ENCODE measurements at regions not wholly inside any gene's neighbourhood (a gene's known extent, or its start where the extent isn't known, plus 50 kb on each side); places are given as distances from the start of the nearest gene placed in this dataset.
"Not testable (repeated sequence)": the region's sequence is repeated elsewhere in the genome, so short reads cannot be mapped to it uniquely, and the experiment has no call there.

DNA sequence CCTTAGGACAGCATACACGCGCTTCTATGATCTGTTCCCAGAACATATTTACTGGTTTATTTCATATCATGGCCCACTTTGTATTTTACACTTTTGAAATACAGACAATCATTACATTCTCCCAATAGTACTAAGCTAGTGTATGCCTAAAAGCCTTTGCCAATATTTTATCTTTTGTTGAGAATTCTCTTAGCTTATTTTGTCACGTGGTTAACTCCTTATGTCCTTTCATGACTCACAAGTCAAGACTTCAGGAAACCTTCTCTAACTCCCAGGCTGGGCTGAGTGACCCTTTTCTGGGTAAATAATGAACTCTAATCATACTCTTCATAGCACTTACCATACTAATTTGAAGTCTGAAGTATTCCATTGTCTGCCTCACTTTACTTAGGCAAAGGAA, 444.8 kb downstream of the ZNF33B start:
- DNase-seq (ENCODE audit: low read depth in 4 of 4, low spot score in 2 of 4) = not testable (repeated sequence)

DNA sequence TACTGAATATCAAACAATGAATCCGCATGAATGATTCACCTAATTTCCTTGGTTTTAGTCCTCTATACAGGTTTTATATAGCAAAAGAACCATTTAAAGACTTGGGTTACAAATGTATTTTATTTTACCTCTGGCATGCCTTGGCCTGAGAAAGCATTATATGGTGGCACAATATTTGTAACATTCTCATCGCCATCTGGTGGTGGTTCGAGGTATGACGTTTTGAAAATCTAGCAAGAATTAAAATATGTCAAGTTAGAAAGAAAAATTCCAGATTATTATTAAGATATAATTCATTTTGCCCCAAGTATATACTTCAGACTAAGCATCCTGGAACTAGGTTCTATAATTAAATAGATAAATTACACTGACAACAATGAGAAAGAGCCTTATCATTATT, 445.9 kb downstream of the ZNF33B start:
- DNase-seq (ENCODE audit: low read depth in 4 of 4, low spot score in 2 of 4) = not testable (repeated sequence)

DNA sequence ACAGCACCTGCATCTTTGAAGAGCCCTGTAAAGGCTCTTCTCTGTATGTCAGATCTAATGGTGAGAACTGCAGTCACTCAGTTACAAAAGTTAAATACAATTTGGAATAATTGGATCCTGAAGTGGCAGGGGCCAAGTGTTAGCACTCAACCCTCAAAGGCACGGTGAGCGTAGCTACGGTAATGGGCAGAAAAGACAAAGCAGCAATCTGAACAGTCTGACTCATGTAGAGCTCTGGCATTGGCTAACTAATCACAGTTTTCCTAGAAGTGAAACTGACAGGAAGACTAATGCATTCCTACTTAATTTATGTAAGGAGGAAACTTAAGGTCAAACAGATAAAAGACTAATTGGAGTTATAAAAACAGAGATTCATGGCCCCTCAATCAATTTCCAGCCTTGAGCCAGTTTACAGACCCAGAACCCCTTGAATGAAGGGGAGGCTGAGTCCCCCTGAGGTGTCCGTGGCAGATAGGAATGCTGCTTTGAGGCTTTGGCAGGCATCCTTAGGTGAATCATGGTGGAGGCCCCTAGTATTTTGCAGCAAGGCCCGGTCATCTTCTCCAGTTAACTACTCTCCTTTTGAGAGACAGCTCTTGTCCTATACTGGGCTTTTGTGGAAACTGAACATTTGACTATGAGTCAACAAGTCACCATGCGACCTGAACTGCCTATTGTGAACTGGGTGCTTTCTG, 450.7 kb downstream of the ZNF33B start:
- DNase-seq (ENCODE audit: low read depth in 4 of 4, low spot score in 2 of 4) = not testable (repeated sequence)

DNA sequence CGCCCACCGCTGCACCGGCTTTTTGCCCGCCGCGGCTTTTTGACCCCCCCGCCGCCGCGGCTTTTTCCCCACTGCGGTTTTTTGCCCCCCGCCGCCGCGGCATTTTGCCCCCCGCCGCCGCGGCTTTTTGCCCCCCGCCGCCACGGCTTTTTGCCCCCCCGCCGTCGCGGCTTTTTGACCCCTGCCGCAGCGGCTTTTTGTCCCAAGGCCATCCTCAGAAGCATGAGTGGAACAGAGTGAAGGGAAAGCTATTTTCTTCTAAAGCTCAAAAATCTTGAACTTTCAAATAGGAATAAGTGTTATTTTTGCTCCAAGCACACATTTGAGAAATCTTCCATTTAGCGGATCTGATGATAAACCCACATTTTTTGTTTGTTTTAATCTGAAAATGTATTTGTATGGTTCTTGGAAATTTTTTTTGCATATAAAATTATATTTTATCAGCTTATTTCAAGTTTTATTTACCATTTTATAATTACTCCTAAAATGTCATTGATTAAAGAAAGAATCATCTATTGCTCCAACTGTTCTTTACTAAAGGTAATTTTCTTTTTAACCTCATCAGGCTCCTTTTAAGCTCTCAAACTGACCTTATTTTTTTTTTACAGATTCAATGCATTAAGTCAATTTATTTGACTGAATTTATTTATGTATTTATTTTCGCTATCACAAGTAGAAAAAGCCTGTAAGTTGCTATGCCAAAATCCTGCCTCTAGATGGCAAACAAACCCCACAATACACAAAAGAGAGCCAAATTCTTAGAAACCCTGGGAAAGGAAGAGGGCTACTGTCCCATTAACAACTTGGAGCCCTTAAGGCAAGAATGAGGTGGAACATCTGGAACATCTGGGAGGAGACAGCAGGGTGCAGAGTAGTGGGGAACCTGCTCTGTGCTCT, 460.3 kb downstream of the ZNF33B start:
- DNase-seq (ENCODE audit: low read depth in 4 of 4, low spot score in 2 of 4) = peak in 2 of 4 donors; percentile 3 to 20

DNA sequence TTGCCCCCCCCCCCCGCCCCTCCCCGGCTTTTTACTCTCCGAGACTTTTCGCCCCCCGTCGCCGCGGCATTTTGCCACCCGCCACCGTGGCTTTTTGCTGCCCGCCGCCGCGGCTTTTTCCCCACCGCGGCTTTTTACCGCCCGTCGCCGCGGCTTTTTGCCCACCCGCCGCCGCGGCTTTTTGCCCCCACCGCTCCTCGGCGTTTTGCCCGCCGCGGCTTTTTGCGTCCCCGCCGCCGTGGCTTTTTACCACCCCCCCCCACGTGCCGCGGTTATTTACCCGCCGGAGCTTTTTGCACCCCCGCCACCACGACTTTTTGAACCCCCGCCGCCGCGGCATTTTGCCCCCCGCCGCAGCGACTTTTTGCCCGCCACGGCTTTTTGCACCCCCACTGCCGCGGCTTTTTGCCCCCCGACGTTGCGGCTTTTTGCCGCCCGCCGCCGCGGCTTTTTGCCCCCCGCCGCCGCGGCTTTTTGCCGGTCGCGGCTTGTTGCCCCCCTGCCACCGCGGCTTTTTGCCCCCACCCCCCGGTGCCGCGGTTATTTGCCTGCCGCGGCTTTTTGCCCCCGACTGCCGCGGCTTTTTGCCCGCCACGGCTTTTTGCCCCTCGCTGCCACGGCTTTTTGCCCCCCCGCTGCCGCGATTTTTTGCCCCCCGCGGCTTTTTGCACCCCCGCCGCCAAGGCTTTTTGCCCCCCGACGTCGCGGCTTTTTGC, 461.1 kb downstream of the ZNF33B start:
- no peak for DNase-seq (ENCODE audit: low read depth in 4 of 4, low spot score in 2 of 4)

DNA sequence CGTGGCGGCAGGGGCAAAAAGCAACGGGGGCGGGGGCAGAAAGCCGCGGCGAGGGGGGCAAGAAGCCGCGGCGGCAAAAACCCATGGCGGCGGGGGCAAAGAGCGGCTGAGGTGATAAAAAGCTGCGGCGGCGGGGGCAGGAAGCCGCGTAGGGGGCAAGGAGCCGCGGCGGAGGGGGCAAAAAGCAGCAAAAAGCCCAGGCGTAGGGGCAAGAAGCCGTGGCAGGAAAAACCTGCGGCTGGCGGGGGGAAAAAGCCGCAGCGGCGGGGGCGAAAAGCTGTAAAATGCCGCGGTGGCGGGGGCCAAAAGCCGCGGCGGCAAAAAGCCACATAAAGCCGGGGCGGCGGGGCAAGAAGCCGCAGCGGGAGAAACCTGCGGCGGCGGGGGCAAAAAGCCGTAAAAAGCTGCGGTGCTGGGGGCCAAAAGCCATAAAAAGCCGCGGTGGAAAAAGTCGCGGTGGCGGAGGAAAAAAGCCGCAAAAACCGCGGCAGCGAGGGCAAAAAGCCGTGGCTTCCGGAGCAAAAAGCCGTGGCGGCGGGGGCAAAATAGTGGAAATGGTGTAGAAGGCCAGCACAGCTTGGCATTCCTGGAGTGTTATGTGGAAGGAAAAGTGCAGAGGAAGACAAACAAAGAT, 487.8 kb downstream of the ZNF33B start:
- DNase-seq (ENCODE audit: low read depth in 4 of 4, low spot score in 2 of 4) = no peak

DNA sequence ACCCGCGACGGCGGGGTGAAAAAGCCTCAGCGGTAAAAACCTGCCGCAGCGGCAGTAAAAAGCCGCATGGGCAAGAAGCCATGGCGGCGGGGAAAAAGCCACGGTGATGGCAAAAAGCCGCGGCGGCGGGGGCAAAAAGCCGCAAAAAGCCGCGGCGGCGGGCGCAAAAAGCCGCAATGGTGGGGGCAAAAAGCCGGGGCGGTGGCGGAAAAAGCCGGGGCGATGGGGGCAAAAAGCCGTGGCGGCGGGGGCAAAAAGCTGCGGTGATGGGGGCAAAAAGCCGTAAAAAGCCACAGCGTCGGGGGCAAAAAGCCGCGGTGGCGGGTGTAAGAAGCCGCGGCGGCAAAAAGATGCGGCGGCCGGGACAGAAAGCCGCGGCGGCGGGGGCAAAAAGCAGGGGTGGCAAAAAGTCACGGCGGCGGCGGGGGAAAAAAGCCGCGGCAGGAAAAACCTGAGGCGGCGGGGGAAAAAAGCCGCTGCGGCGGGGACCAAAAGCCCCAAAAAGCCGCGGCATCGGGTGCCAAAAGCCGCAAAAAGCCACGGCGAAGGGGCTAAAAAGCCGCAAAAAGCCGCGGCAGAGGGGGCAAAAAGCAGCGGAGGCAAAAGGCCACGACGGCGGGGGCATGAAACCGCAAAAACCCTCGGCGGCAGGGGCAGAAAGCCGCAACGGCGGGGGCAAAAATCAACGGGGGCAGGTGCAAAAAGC, 488.5 kb downstream of the ZNF33B start:
- no peak for DNase-seq (ENCODE audit: low read depth in 4 of 4, low spot score in 2 of 4)

DNA sequence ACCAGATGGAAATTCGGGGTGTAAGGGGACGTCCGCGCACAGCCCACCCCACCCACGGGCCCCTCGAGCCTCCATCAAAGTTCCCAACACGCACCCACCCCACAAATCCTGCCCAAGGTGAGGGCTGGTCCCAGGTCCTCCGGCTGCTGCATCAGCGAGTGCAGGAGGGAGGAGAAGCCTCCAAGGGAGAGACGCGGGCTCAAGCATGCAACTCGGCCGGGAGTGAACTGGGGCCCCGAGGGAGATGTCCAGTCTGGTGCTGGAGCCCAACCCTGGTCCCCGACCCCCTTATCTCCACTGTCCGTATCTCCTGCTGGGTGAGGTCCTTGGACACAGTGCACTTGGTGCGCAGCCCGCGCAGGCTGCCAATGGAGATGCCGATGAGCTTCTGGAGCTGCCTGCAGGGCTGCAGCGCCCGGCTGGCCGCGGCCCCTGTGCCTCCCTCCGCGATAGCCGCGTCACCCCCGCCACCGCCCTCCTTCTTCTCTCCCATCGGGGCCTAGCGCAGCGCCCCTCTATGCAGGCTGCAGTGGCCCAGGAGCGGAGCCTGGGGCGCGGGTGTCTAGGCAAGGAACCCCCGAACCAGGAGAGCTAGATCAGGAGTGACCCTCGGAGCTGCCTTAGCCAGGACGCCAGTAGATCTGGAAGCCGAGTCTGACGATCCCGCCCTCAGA, 489.2 kb downstream of the ZNF33B start:
- no peak for DNase-seq (ENCODE audit: low read depth in 4 of 4, low spot score in 2 of 4)

DNA sequence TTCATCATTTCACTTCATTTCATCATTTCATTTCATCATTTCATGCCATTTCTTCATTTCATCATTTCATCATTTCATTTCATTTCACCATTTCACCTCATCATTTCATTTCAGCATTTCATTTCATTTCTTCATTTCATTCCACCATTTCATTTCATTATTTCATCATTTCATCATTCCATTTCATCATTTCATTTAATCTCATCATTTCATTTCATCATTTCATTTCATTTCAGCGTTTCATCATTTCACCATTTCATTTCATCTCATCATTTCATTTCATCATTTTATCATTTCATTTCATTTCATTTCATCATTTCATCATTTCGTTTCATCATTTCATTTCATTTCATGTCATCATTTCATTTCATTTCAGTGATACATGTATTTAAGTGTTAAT, 492.2 kb downstream of the ZNF33B start:
- not testable (repeated sequence) for DNase-seq (ENCODE audit: low read depth in 4 of 4, low spot score in 2 of 4)

DNA sequence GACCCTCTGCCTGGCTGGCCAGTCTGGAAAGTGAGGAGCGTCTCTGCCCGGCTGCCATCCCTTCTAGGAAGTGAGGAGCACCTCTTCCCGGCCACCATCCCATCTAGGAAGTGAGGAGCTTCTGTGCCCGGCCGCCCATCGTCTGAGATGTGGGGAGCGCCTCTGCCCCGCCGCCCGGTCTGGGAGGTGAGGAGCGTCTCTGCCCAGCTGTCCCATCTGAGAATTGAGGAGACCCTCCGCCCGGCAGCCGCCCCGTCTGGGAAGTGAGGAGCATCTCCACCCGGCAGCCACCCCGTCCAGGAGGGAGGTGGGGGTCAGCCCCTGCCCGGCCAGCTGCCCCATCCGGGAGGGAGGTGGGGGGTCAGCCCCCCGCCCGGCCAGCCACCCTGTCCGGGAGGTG, 500.3 kb downstream of the ZNF33B start:
- not testable (repeated sequence) for DNase-seq (ENCODE audit: low read depth in 4 of 4, low spot score in 2 of 4)

DNA sequence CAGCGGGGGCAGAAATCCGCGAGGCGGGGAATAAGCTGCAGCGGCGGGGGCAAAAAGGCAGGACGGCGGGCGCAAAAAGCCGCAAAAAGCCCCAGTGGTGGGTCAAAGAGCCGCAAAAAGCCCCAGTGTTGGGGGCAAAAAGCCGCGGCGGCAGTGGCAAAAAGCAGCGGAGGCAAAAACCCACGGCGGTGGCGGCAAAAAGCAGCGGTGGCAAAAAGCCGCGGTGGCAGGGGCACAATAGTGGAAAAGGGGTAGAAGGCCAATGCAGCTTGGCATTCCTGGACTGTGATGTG, 525.3 kb downstream of the ZNF33B start:
- no peak for DNase-seq (ENCODE audit: low read depth in 4 of 4, low spot score in 2 of 4)

DNA sequence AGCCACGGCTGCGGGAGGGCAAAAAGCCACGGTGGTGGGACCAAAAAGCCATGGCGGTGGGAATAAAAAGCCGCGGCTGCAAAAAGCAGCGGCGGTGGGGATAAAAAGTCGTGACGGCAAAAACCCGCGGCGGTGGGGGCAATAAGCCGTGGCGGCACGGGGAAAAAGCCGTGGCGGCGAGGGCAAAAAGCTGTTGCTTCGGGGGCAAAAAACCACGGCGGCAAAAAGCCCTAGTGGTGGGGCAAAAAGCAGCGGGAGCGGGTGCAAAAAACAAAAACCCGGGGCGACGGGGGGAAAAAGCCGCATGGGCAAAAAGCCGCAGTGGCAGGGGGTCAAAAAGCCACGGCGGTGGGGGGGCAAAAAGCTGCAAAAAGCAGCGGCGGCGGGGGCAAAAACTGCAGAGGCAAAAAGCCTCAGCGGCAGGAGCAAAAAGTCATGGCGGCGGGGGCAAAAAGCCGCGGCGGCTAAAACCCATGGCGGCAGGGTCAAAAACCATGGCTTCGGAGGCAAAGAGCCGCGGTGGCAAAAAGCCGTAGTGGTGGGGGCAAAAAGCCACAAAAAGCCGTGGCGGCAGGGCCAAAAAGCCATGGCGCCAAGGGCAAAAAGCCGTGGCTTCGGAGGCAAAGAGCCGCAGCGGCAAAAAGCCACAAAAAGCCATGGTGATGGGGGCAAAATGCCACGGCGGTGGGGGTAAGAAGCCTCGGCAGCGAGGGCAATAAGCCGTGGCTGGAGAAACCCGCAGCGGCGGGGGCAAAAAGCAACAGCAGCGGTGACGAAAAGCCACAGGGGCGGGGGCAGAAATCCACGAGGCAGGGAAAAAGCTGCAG, 525.8 kb downstream of the ZNF33B start:
- no peak for DNase-seq (ENCODE audit: low read depth in 4 of 4, low spot score in 2 of 4)

DNA sequence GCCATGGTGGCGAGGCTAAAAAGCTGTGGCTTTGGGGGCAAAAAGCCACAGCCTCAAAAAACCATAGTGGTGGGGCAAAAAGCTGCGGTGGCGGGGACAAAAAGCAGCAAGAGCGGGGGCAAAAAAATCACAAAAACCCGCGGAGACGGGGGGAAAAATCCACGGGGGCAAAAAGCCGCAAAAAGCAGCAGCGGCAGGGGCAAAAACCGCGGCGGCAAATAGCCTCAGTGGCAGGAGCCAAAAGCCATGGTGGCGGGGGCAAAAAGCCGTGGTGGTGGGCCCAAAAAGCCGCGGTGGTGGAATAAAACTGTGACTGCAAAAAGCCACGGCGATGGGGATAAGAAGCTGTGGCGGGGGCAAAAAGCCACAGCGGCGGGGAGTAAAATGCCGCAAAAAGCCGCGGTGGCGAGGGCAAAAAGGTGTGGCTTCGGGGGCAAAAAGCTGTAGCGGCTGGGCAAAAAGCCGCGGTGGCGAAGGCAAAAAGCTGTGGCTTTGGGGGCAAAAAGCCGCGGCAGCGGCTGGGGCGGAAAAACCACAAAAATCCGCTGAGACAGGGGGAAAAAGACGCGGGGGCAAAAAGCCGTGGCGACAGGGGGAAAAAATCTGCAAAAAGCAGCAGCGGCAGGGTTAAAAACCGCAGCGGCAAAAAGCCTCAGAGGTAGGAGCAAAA, 526.6 kb downstream of the ZNF33B start:
- no peak for DNase-seq (ENCODE audit: low read depth in 4 of 4, low spot score in 2 of 4)

DNA sequence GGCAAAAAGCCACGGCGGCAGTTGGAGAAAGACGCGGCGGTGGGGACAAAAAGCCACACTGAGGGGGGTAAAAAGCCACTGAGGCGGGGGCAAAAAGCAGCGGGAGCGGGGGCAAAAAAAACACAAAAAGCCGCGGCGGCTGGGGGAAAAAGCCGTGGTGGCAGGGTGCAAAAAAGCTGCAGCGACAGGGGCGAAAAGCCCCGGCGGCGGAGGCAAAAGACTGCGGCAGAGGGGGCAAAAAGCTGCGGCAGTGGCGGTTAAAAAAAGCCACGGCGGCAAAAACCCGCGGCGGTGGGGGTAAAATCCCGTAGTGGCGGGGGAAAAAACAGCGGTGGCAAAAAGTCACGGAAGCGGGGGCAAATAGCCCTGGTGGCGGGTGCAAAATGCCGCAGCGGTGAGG, 527.3 kb downstream of the ZNF33B start:
- no peak for DNase-seq (ENCODE audit: low read depth in 4 of 4, low spot score in 2 of 4)

All from left renal cortex interstitium (tissue), 4 donors.